ENCODE measurements at regions not wholly inside any gene's neighbourhood (a gene's known extent, or its start where the extent isn't known, plus 50 kb on each side); places are given as distances from the start of the nearest gene placed in this dataset.
A peak's percentile ranks its signal among the peaks of the same experiment; 100 is the strongest.
"Not testable (repeated sequence)": the region's sequence is repeated elsewhere in the genome, so short reads cannot be mapped to it uniquely, and the experiment has no call there.

GRCh38 chr2:185279999-185280398 is 458.6 kb upstream of the FSIP2 start:
- no peaks in the 10 kb centered on the region for H3K27me3 ChIP-seq (ENCODE audit: control insufficient read depth, insufficient read depth, low read length, poor library complexity, severe bottlenecking)
- H3K4me1 ChIP-seq (ENCODE audit: control insufficient read depth, insufficient read depth, low read length), result no peaks in the 10 kb centered on the region
- no peaks in the 10 kb centered on the region for H3K9me3 ChIP-seq (ENCODE audit: control insufficient read depth, low read length)
- no peak overlapping the region for H3K27ac Mint-ChIP-seq
- peak; percentile 73 for TF ChIP-seq CTCF (conservative IDR thresholded peaks at IDR 0.05)
- no peak overlapping the region for H3K4me3 ChIP-seq (ENCODE audit: low read length)
- no peaks in the 10 kb centered on the region for H3K9me3 Mint-ChIP-seq
- no peaks in the 10 kb centered on the region for H3K27me3 Mint-ChIP-seq (ENCODE audit: insufficient read depth)
- no peak overlapping the region for H3K4me3 Mint-ChIP-seq
- H3K36me3 Mint-ChIP-seq (ENCODE audit: low read depth), result no peaks in the 10 kb centered on the region
- H3K9ac ChIP-seq (ENCODE audit: extremely low read depth, low read length, poor library complexity, severe bottlenecking), result no peak overlapping the region
- H3K4me1 Mint-ChIP-seq, result no peaks in the 10 kb centered on the region
- no peaks in the 10 kb centered on the region for H3K36me3 ChIP-seq (ENCODE audit: control insufficient read depth, insufficient read depth, low read length)
- no peak for DNase-seq
- no peak overlapping the region for H3K27ac ChIP-seq (ENCODE audit: low read depth, low read length)

DNA sequence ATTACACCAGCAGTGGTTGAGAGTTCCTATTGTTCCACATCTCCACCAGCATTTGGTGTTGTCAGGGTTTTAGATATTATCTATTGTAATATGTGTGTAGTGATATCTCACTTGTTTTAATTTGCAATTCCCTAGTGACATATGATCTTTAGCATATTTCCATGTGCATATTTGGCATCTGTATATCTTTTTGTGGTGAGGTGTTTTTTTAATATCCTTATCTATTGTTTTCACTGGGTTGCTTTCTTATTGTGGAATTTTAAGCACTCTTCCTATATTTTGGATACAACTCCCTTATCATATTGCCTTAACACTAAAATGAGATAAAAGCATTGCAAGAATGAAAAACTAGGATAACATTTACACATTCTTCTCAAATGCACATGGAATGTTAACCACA is 453.9 kb upstream of the FSIP2 start:
- TF ChIP-seq CTCF (conservative IDR thresholded peaks at IDR 0.05), result no peak
- Mint-ChIP-seq H3K27ac (no peak overlapping the region), H3K9me3 (no peaks in the 10 kb centered on the region), H3K36me3 (ENCODE audit: low read depth) (no peaks in the 10 kb centered on the region), H3K4me1 (peaks cover under 1% of the 10 kb centered on the region), H3K4me3 (no peak overlapping the region), H3K27me3 (ENCODE audit: insufficient read depth) (no peaks in the 10 kb centered on the region)
- DNase-seq, result no peak
- no peaks in the 10 kb centered on the region for H3K9me3 ChIP-seq (ENCODE audit: control insufficient read depth, low read length)
- H3K27ac ChIP-seq (ENCODE audit: low read depth, low read length), result no peak overlapping the region
- no peaks in the 10 kb centered on the region for H3K27me3 ChIP-seq (ENCODE audit: control insufficient read depth, insufficient read depth, low read length, poor library complexity, severe bottlenecking)
- H3K4me3 ChIP-seq (ENCODE audit: low read length), result no peak overlapping the region
- no peaks in the 10 kb centered on the region for H3K4me1 ChIP-seq (ENCODE audit: control insufficient read depth, insufficient read depth, low read length)
- no peak overlapping the region for H3K9ac ChIP-seq (ENCODE audit: extremely low read depth, low read length, poor library complexity, severe bottlenecking)
- no peaks in the 10 kb centered on the region for H3K36me3 ChIP-seq (ENCODE audit: control insufficient read depth, insufficient read depth, low read length)

GRCh38 chr2:185290012-185290411 is 448.6 kb upstream of the FSIP2 start:
- H3K27ac ChIP-seq (ENCODE audit: low read depth, low read length); H3K9me3 Mint-ChIP-seq; H3K27me3 ChIP-seq (ENCODE audit: control insufficient read depth, insufficient read depth, low read length, poor library complexity, severe bottlenecking); H3K27ac Mint-ChIP-seq; H3K4me3 ChIP-seq (ENCODE audit: low read length); H3K9me3 ChIP-seq (ENCODE audit: control insufficient read depth, low read length); H3K9ac ChIP-seq (ENCODE audit: extremely low read depth, low read length, poor library complexity, severe bottlenecking); H3K36me3 ChIP-seq (ENCODE audit: control insufficient read depth, insufficient read depth, low read length); H3K36me3 Mint-ChIP-seq (ENCODE audit: low read depth); H3K4me1 ChIP-seq (ENCODE audit: control insufficient read depth, insufficient read depth, low read length); H3K4me1 Mint-ChIP-seq; H3K27me3 Mint-ChIP-seq (ENCODE audit: insufficient read depth): not testable (repeated sequence)
- 80 to 93% methylated on average over 4 to 6 of the region's 6 CpGs for WGBS, 2 experiments (ENCODE audit: insufficient coverage in 1 of 2, insufficient read length in 1 of 2)
- peak; percentile 83 for DNase-seq
- H3K4me3 Mint-ChIP-seq, result peak overlapping the region; percentile 29

DNA sequence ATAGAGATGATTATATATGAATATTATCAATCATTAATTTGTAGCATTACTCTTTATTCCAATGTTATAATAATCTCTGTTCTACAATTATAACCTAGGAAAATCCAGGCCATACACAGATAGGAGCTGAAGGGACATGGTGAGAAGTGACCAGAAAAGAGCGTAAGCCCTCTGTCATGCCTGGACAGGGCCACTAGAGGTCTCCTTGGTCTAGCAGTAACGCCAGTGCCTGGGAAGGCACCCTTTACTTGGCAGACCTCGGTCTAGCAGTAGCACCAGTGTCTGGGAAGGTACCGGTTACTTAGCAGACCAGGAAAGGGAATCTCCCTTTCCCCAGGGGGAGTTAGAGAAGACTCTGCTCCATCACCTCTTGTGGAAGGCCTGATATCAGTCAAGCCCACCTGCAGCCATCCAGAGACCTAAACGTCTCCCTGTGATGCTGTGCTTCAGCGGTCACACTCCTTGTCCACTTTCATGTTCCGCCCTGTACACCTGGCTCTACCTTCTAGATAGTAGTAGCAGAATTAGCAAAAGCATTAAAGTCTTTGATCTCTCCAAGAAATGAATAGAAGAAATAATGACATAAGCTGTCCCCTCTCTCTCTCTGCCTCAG is 447.5 kb upstream of the FSIP2 start:
- H3K4me1 Mint-ChIP-seq, result peaks cover 8% of the 10 kb centered on the region

More for the DNA sequence above, 447.5 kb upstream of the FSIP2 start:
- no peak overlapping the region for H3K4me3 Mint-ChIP-seq
- no peaks in the 10 kb centered on the region for H3K36me3 Mint-ChIP-seq (ENCODE audit: low read depth)
- no peak overlapping the region for H3K27ac Mint-ChIP-seq
- H3K9ac ChIP-seq (ENCODE audit: extremely low read depth, low read length, poor library complexity, severe bottlenecking), result no peak overlapping the region
- H3K27me3 ChIP-seq (ENCODE audit: control insufficient read depth, insufficient read depth, low read length, poor library complexity, severe bottlenecking), result no peaks in the 10 kb centered on the region
- H3K36me3 ChIP-seq (ENCODE audit: control insufficient read depth, insufficient read depth, low read length), result no peaks in the 10 kb centered on the region
- no peaks in the 10 kb centered on the region for H3K4me1 ChIP-seq (ENCODE audit: control insufficient read depth, insufficient read depth, low read length)
- H3K9me3 Mint-ChIP-seq, result no peaks in the 10 kb centered on the region
- no peaks in the 10 kb centered on the region for H3K27me3 Mint-ChIP-seq (ENCODE audit: insufficient read depth)
- H3K27ac ChIP-seq (ENCODE audit: low read depth, low read length), result no peak overlapping the region
- peak; percentile 91 for DNase-seq
- 63 to 80% methylated on average over 2 to 7 of the region's 7 CpGs for WGBS, 2 experiments (ENCODE audit: insufficient coverage in 1 of 2, insufficient read length in 1 of 2)
- peak; percentile 92 for TF ChIP-seq CTCF (conservative IDR thresholded peaks at IDR 0.05)
- no peaks in the 10 kb centered on the region for H3K9me3 ChIP-seq (ENCODE audit: control insufficient read depth, low read length)
- H3K4me3 ChIP-seq (ENCODE audit: low read length), result no peak overlapping the region
